B cell (primary cell): ENCODE measurements at regions not wholly inside any gene's neighbourhood (a gene's known extent, or its start where the extent isn't known, plus 50 kb on each side); places are given as distances from the start of the nearest gene placed in this dataset.

Source experiments
- ATAC-seq: fragments of 200-7000 bp; cut with Tn5 transposase; one replicate; pipeline ENCODE4 v1.10.0; 2021; ENCODE audit warnings: low read depth, mild to moderate bottlenecking, moderate number of reproducible peaks, moderate library complexity
- CTCF ChIA-PET: fragments of 350-600 bp; sonication (Branson Sonifier 250); formaldehyde crosslinking; loops from one replicate; lab custom pipeline; 2021; ENCODE audit warnings: antibody characterized with exemption, inconsistent platforms; lab: Charles Lee
- POLR2A ChIA-PET: fragments of 350-600 bp; sonication (Branson Sonifier 250); formaldehyde crosslinking; loops from one replicate; lab custom pipeline; 2021; ENCODE audit warnings: antibody characterized with exemption; lab: Charles Lee
- DNase-seq: peaks from one replicate; pipeline ENCODE4 v3.0.0; 2013
- H2AFZ ChIP-seq: 2 replicates; pipeline ENCODE4 v1.6.1; 2012; ENCODE audit warnings: mild to moderate bottlenecking, low read depth, low read length; ENCODE audit not compliant: insufficient read depth, poor library complexity, severe bottlenecking
- H3K27ac ChIP-seq, 2 donors: 1 replicate in 1 of 2; 2 replicates in 1 of 2; pipeline ENCODE4 v1.5.1; 2012 to 2013; ENCODE audit warnings: low read length in 2 of 2, mild to moderate bottlenecking in 2 of 2, moderate library complexity in 1 of 2
- H3K27me3 ChIP-seq, 4 experiments: fragments of 200-600 bp in 1 of 4; sonication (generic) in 1 of 4; replicated peaks in 1 of 4; 1 replicate in 2 of 4; 2 replicates in 2 of 4; pipeline versions ENCODE4 v1.6.1 to v1.7.0; 2013 to 2016; ENCODE audit warnings: low read length in 3 of 4, mild to moderate bottlenecking in 2 of 4, mixed read lengths in 1 of 4, moderate library complexity in 1 of 4; ENCODE audit not compliant: insufficient read depth in 4 of 4, control insufficient read depth in 3 of 4; ENCODE audit errors: control extremely low read depth in 1 of 4
- H3K36me3 ChIP-seq, 2 experiments: replicated peaks in 1 of 2; 1 replicate in 1 of 2; 2 replicates in 1 of 2; pipeline versions ENCODE4 v1.6.1 to v1.7.1; 2013; ENCODE audit warnings: low read length in 1 of 2; ENCODE audit not compliant: insufficient read depth in 2 of 2, control insufficient read depth in 1 of 2; ENCODE audit errors: control extremely low read depth in 1 of 2, extremely low read depth in 1 of 2
- H3K4me1 ChIP-seq, 2 donors: fragments of 200-600 bp in 1 of 2; sonication (generic) in 1 of 2; 1 replicate in 1 of 2; 2 replicates in 1 of 2; pipeline versions ENCODE4 v1.5.1 to v1.6.1; 2013 to 2017; ENCODE audit warnings: low read length in 2 of 2; ENCODE audit not compliant: control insufficient read depth in 2 of 2, insufficient read depth in 2 of 2
- H3K4me2 ChIP-seq: replicated peaks from 2 replicates; pipeline ENCODE3; 2012; ENCODE audit warnings: mild to moderate bottlenecking, low read depth, low read length; ENCODE audit not compliant: poor library complexity, severe bottlenecking
- H3K4me3 ChIP-seq, 5 experiments: fragments of 200-600 bp in 1 of 5; sonication (generic) in 1 of 5; 1 replicate in 3 of 5; 2 replicates in 2 of 5; pipeline versions ENCODE4 v1.5.1 to v1.7.0; 2011 to 2016; ENCODE audit warnings: low read length in 4 of 5, mild to moderate bottlenecking in 4 of 5, low read depth in 2 of 5, control low read depth in 1 of 5, moderate library complexity in 1 of 5; ENCODE audit not compliant: insufficient read depth in 1 of 5; ENCODE audit errors: control extremely low read depth in 1 of 5, extremely low read depth in 1 of 5
- H3K79me2 ChIP-seq: fragments of 200-600 bp; sonication (generic); one replicate; pipeline ENCODE4 v1.6.0; 2016; ENCODE audit warnings: low read length; ENCODE audit not compliant: control insufficient read depth, insufficient read depth
- H3K9ac ChIP-seq: fragments of 200-600 bp; sonication (generic); 2 replicates; pipeline ENCODE4 v1.6.1; 2017; ENCODE audit warnings: mild to moderate bottlenecking, low read length, moderate library complexity
- H3K9me3 ChIP-seq, 3 donors: one replicate each; pipeline versions ENCODE4 v1.6.1 to v1.7.1; 2013; ENCODE audit warnings: low read length in 2 of 3; ENCODE audit not compliant: control insufficient read depth in 2 of 3, insufficient read depth in 1 of 3; ENCODE audit errors: control extremely low read depth in 1 of 3
- H4K20me1 ChIP-seq: 2 replicates; pipeline ENCODE4 v1.6.0; 2012; ENCODE audit warnings: mild to moderate bottlenecking, low read length; ENCODE audit not compliant: insufficient read depth, control insufficient read depth, poor library complexity, severe bottlenecking
- H3K27ac Mint-ChIP-seq: one replicate; pipeline ENCODE4 v1.8.0; 2021; ENCODE audit warnings: mixed read lengths
- H3K27me3 Mint-ChIP-seq: one replicate; pipeline ENCODE4 v1.8.0; 2021; ENCODE audit warnings: mixed read lengths
- H3K4me1 Mint-ChIP-seq: one replicate; pipeline ENCODE4 v1.8.0; 2021; ENCODE audit warnings: mixed read lengths
- H3K4me3 Mint-ChIP-seq: one replicate; pipeline ENCODE4 v1.8.0; 2021; ENCODE audit warnings: mixed read lengths
- H3K9me3 Mint-ChIP-seq: one replicate; pipeline ENCODE4 v1.8.0; 2022; ENCODE audit warnings: mixed read lengths; ENCODE audit not compliant: insufficient read depth
- CTCF ChIP-seq: fragments of 200-600 bp; IDR thresholded peaks from one replicate; pipeline ENCODE4 v1.8.0; 2022; ENCODE audit warnings: antibody characterized with exemption, mild to moderate bottlenecking
- EZH2 ChIP-seq: IDR thresholded peaks from 2 replicates; pipeline ENCODE4 v1.6.1; 2012; ENCODE audit warnings: borderline replicate concordance, low read depth, mild to moderate bottlenecking, moderate library complexity, low read length; ENCODE audit not compliant: insufficient read depth, poor library complexity, severe bottlenecking
- WGBS: methylation state at CpG from one replicate; pipeline ENCODE4 v1.1.5; 2013; ENCODE audit warnings: missing lambda C conversion rate; ENCODE audit not compliant: insufficient coverage; 5-methylcytosine and 5-hydroxymethylcytosine counted together
- intact Hi-C: fragments of 100-400 bp; cut with micrococcal nuclease; formaldehyde crosslinking; loops from one replicate; pipeline ENCODE4 v1.10.0; 2022

GRCh38 chrX:42710452-42710851 is 67.5 kb downstream of the PPP1R2C start:
- H3K36me3 ChIP-seq: no peaks in the 10 kb centered on the region
- H3K27me3 Mint-ChIP-seq: no peaks in the 10 kb centered on the region
- no peak overlapping the region for H3K27ac ChIP-seq
- H3K9me3 Mint-ChIP-seq: no peaks in the 10 kb centered on the region
- H3K9me3 ChIP-seq: no peaks in the 10 kb centered on the region
- H3K4me2 ChIP-seq: no peak overlapping the region
- ATAC-seq (no peak), DNase-seq (no peak)
- ChIA-PET CTCF (no interaction called here), POLR2A (no interaction called here)
- H3K27me3 ChIP-seq: no peaks in the 10 kb centered on the region
- intact Hi-C loops: loop anchor here (10.0 kb wide), 1 partner anchor 916 kb away; no protein-coding TSS in a partner anchor
- H3K4me3 ChIP-seq: no peak overlapping the region
- H3K4me3 Mint-ChIP-seq: no peak overlapping the region
- H4K20me1 ChIP-seq: no peaks in the 10 kb centered on the region
- H3K9ac ChIP-seq: no peak overlapping the region
- no CpG with 5 or more reads among the region's 2 CpGs for WGBS
- H3K4me1 ChIP-seq: peaks cover 4 to 6% of the 10 kb centered on the region in 2 donors
- H3K79me2 ChIP-seq: no peaks in the 10 kb centered on the region
- no peak for TF ChIP-seq CTCF
- TF ChIP-seq EZH2: no peak
- H3K27ac Mint-ChIP-seq: no peak overlapping the region
- H3K4me1 Mint-ChIP-seq: peaks cover 9% of the 10 kb centered on the region
- H2AFZ ChIP-seq: no peak overlapping the region

- DNase-seq (no peak), ATAC-seq (no peak)
- TF ChIP-seq EZH2 (no peak), CTCF (no peak)
- no peaks in the 10 kb centered on the region for H3K27me3 Mint-ChIP-seq
- H3K36me3 ChIP-seq: no peaks in the 10 kb centered on the region
- no peak overlapping the region for H2AFZ ChIP-seq
- H3K27me3 ChIP-seq: no peaks in the 10 kb centered on the region
- no peak overlapping the region for H3K4me3 ChIP-seq
- CTCF ChIA-PET: no interaction called here
- POLR2A ChIA-PET: no interaction called here
- no peak overlapping the region for H3K27ac Mint-ChIP-seq
- no peaks in the 10 kb centered on the region for H3K79me2 ChIP-seq
- no peaks in the 10 kb centered on the region for H3K9me3 Mint-ChIP-seq
- no peak overlapping the region for H3K4me2 ChIP-seq
- H4K20me1 ChIP-seq: no peaks in the 10 kb centered on the region
- intact Hi-C loops: no loop called here
- H3K4me3 Mint-ChIP-seq: no peak overlapping the region
- WGBS: no CpG with 5 or more reads among the region's 2 CpGs
- peaks cover 0 to 4% of the 10 kb centered on the region in 2 donors for H3K4me1 ChIP-seq
- H3K9ac ChIP-seq: no peak overlapping the region
- H3K4me1 Mint-ChIP-seq: peaks cover 4% of the 10 kb centered on the region
- no peak overlapping the region for H3K27ac ChIP-seq
- H3K9me3 ChIP-seq: no peaks in the 10 kb centered on the region
Observed at GRCh38 chrX:42708222-42708621, 69.7 kb downstream of the PPP1R2C start.
